GM19043 (cell line): ENCODE measurements at regions not wholly inside any gene's neighbourhood (a gene's known extent, or its start where the extent isn't known, plus 50 kb on each side); places are given as distances from the start of the nearest gene placed in this dataset.
"Not testable (repeated sequence)": the region's sequence is repeated elsewhere in the genome, so short reads cannot be mapped to it uniquely, and the experiment has no call there.

Experiments used
- ATAC-seq: cut with Tn5 transposase; IDR thresholded peaks from one replicate; pipeline ENCODE4 v1.9.1; 2021; ENCODE audit warnings: low read depth; ENCODE audit not compliant: unreplicated experiment

DNA sequence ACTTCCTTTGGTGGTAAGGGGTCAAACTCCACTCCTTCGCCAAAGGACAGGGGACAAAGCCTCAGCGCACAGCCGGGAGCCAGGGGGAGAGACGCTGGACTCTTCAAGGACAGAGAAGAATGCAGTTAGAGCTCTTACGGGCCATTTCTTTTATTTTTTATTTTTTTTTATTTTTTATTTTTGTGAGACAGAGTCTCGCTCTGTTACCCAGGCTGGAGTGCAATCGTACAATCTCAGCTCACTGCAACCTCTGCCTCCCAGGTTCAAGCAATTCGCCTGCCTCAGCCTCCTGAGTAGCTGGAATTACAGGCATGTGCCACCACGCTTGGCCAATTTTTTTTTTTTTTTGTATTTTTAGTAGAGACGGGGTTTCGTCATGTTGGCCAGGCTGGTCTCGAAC lies 93.2 kb upstream of the RPH3AL start, which contains the start of gene RFLNB:
Gene RFLNB (minus strand): TSS at position 101 of the 400 bp plus-strand sequence.
- not testable (repeated sequence) for ATAC-seq

DNA sequence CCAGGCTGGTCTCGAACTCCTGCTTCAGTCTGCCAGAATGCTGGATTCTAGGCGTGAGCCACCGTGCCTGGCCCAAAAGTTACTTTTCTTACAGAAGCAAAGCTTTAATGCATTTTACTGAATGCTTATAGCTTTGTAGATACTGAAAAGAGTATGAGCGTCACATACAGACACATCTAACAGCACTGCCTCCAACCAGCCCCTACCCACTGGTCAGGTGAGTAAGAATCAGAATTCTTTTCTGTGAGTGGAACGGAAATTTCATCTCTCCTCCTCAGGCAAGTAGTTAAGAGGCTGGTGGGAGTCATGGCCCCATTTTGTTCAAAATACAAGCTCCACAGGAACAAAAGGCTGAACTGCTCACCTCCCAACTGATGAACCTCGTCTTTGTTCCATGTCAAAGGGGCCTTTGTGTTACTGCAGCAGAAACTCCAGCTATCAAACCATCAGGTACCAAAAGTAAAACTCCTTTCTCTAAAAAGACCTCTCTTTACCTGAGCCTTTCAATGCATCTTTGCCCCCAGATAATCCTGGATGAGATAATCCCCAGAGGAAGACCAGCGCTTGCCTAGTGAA lies 92.4 kb upstream of the RPH3AL start:
- ATAC-seq: no peak

DNA sequence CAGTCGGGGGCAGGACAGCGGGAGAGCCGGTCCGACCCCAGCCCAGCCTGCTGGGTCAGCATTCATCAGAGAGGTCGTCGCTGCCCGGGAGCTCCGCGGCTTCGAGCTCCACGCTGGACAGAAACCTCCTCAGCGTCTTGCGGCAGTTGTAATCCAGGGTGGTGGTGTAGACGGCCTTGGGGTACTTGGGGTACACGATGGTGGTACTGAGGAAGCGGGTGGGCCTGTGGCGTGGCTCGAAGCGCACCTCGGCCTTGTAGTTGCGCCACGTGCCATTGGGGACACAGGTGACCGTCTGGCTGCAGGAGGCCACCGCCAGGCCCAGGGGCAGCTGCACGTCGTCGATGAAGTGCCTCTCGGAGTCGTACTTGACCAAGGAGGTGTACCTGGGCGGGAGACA lies 90.5 kb upstream of the RPH3AL start:
- ATAC-seq: no peak

DNA sequence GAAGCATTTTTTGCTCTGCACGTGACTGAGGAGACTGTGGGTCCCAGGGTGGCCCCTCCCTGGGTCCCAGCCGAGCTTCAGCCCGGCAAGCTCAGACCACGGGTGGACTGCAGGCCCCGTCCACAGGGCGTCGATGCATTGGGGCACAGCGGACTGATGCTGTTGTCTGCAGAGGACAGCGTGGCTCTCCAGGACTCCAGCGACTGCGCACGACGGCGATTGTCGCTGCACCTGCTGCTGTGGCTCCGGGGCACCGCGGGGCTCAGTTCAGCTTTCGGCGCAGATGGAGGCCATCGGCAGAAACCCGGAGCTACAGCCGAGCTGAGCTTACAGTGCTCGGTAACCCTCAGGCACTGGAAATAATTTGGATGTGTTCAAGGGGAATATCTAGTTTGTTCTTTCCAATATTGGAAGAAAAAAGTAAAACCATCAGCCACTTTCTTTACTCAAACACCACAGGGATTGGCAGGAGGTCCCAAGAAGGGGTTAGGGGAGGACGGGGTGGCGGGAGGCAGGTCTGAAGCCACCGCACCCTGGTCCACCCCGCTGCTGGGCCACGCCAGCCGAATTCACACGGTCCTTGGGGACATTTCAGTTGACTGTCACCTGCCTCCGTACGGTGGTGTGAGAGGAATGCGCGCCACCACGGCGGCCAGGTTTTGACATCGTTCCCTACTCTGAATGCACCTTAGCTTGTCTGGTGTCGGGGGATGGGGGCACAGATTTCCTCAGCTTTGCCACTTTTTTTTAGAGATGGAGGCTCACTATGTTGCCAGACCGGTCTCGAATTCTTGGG lies 88.7 kb upstream of the RPH3AL start:
- no peak for ATAC-seq

DNA sequence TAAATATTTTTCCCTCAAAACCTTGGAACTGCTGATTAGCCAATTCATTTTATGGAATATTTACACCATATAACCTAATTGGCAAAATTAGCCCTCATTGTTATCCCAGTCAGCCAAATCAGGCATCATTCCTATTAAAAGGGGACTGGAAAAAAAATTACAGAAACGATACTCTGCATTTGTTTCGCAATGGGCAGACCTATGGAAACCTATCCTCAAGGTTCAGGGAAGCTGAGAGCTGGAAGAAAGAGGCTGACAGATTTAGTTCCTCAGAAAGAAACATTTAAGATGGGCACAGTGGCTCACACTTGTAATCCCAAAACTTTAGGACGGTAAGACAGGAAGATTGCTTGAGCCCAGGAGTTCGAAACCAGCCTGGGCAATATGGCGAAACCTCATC lies 85.6 kb upstream of the RPH3AL start:
- ATAC-seq: no peak

DNA sequence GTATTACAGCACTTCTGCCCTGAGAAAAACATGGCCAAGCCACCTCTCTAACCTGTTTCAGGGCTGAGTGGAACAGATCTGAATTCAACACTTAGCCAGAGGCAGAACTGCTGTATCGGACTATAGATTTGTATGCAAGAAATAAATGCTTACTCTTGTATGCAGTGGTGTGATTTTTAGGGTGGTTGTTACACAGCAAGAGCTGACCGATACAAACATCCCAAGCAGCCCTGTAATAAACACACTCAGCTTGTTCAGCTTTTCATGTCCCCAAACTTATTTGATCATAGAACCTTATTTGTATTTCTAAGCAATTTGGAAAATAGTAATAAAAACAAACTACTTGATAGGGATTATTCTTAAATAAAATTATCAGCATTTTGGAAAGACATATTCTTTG lies 84.9 kb upstream of the RPH3AL start:
- no peak for ATAC-seq

DNA sequence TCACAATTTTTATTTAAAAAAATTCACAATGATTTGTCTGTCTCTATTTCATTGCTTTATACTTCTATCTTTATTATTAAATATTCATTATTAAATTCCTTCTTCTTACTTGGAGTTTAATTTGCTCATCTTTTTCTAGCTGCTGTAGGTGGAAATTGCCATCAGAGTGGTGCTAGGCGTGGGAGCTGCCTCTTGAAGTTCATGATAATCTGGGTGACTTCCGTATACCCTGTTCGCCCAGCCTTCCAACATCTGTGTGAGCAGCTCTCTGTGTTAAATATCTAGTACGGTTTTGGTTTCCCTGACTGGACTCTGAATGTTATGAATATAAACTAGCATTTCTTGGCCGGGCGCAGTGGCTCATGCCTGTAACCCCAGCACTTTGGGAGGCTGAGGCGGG lies 84.0 kb upstream of the RPH3AL start:
- no peak for ATAC-seq

DNA sequence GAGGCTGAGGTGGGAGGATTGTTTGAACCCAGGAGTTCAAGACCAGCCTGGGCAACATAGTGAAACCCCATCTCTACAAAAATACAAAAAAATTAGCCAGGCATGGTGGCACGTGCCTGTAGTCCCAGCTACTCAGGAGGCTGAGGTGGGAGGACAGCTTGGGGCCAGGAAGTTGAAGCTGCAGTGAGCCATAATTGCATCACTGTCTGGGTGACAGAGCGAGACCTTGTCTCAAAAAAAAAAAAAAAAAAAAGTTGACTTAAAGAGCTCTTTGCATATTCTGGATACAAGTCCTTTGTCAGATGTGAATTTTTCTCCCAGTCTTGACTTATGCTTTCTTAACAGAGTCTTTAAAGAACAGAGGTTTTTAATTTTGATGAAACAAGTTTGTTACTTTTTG lies 79.9 kb upstream of the RPH3AL start:
- ATAC-seq: not testable (repeated sequence)

DNA sequence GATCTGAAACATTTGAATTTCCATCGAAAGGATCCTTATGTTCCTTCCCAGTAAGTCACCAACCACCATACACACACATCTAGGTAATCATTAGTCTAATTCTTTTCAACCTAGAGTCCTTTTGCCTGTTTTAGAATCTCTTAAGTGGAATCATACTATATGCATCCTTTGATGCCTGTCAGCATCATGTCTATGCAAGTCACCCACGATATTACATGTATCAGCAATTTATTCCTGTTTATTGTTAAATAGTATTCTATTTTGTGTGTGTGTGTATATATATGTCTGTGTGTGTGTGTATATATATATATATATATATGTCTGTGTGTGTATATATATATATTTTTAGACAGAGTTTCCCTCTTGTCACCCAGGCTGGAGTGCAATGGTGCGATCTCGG lies 78.9 kb upstream of the RPH3AL start:
- ATAC-seq: no peak

DNA sequence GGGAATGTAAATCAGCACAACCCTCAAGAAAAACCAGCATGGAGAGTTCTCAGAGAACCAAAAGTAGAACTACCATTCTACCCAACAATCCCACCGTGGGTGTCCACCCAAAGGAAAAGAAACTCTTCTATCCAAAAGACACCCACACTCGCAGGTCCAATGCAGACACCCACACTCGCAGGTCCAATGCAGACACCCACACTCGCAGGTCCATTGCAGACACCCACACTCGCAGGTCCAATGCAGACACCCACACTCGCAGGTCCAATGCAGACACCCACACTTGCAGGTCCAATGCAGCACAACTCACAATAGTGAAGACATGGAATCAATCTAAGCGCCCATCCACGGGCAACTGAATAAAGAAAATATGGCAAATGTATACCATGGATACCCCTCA lies 77.0 kb upstream of the RPH3AL start:
- ATAC-seq: no peak

DNA sequence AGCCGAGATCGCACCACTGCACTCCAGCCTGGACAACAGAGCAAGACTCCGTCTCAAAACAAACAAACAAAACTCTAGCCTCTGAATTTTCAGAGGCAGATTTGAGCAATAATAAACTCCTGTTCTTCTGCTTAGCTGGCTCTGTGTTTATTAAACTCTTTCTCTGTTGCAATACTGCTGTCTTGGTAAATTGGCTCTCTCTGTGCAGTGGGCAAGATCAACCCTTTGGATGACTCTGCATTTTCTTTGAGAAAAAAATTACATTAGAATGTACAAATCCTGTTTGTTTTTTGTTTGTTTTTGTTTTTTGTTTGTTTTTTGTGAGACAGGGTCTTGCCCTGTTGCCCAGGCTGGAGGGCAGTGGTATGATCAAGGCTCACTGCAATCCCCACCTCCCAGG lies 75.8 kb upstream of the RPH3AL start:
- no peak for ATAC-seq

DNA sequence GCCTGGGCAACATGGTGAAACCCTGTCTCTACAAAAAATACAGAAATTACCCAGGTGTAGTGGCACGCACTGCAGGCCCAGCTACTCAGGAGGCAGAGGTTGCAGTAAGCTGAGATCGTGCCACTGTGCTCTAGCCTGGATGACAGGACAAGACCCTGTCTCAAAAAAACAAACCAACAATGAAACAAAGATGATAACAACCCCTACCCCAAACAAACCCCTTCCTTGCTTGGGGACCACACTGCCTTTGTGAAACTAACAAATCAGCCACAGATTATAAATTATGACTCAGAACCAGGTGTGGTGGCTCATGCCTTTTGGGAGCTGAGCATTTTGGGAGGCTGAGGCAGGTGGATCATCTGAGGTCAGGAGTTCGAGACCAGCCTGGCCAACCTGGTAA lies 75.3 kb upstream of the RPH3AL start:
- no peak for ATAC-seq

DNA sequence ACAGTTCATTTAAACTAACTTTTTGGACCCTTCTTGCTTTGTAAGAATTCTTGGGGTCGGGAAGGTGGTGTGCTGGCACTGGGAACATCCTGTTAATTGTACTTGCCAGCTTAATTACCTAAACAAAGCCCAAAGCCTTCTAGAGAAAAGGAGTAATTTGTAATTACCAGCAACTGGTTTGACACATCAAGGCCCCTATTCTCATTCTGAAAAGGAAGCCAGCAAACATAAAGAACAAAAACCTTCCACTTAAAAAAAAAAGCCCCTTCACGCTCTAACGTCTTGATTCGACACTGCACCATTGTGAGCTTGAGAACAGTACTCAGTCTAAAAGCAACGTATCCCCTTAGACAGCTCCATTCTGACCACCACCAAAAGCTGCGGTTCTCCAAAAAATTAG lies 74.7 kb upstream of the RPH3AL start:
- no peak for ATAC-seq

DNA sequence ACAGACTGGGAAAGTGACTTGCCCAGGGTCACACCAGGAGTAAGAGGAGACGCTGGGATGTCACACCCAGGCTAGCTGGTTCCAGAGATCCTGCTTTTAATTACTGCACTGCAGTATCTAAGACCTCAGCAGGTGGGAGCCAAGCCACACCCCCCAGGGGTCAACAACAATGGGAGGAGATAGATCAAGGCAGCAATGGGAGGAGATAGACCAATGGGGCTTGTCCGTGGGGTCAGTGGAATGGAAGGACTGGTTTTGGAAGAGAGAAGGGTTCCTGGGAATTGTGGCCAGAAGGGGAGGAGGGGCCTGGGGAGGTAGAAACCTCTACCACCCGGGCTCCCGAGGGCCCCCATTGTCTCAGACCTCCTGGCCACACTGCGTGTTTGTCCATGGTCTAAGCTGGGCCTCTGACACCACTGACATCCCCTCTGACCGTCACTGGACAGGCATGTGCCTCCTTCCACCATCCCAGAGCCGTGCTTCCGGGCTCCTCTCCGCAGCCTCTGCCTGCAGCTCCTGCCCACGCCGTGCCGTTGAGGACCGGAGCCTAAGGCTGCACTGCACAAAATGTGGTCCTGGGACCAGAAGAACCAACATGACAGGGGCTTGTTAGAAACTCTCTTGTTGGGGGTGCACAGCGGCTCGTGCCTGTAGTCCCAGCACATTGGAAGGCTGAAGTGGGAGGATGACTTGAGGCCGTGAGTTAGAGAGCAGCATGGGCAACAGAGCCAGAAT lies 69.8 kb upstream of the RPH3AL start:
- ATAC-seq: no peak

DNA sequence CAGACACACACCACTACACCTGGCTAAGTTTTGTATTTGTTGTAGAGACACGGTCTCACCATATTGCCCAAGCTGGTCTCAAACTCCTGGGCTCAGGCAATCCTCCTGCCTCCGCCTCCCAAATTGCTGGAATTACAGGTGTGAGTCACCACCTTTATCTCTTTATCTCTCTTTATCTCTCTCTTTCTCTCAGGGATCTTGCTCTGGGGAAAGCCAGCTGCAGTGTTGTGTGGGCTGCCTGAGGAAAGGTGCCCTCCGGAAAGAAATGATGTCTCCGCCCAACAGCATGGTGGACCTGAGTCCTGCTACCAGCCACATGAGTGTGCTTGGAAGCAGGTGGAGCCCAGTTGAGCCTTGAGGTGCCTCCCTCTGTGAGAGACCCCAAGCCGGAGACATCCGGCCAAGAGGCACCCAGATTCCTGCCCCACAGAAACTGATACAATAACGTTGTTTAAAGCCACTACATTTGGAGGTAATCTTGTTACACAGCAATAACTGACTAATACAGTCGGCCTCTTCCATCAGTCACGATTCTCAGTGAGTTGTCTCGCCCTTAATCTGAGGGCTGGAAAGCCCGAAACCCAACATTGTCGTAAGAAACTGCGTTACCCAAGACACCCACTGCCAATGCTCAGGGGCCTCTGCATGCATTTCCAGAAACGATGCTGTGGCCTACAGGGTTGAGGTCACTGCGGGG lies 68.0 kb upstream of the RPH3AL start:
- no peak for ATAC-seq

DNA sequence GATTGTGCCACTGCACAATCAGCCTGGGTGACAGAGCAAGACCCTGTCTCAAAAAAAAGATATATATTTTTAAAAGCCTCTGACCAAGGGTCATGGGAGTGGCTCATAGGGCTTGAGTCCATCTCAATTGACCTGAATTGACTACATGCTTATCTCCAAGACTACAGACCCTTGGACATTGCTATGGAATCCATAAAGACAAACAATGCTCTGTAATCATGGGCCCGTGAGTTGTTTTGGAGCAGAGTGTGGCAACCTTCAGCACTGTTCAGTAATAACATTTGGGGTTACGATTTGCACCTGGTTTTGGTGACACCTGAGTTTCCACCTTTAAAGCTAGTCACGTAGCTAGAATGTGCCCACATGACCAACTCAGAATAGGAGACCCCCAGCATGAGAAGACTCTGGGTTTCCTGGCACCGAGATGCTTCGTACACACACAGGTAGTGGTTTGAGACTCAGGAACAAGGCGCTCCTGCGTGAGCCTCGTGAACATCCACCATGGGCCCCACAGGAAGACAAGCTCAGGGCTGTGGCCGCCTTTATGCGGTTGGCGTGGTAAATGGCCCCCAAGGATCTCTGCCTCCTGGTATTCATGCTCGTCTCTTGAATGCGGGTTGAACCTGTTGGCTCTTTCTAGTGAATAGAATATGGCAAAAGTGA lies 66.6 kb upstream of the RPH3AL start:
- no peak for ATAC-seq

DNA sequence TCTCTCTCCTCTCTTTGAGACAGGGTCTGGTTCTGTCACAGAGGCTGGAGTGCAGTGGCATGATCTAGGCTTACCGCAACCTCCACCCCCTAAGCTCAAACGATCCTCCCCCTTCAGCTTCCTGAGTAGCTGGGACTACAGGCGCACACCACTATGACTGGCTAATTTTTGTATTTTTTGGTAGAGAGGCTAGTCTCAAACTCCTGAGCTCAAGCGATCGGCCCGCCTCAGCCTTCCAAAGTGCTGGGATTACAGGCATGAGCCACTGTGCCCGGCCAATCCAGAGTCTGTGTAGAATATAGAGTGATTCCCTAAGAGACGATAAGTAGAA lies 65.8 kb upstream of the RPH3AL start:
- ATAC-seq: no peak

DNA sequence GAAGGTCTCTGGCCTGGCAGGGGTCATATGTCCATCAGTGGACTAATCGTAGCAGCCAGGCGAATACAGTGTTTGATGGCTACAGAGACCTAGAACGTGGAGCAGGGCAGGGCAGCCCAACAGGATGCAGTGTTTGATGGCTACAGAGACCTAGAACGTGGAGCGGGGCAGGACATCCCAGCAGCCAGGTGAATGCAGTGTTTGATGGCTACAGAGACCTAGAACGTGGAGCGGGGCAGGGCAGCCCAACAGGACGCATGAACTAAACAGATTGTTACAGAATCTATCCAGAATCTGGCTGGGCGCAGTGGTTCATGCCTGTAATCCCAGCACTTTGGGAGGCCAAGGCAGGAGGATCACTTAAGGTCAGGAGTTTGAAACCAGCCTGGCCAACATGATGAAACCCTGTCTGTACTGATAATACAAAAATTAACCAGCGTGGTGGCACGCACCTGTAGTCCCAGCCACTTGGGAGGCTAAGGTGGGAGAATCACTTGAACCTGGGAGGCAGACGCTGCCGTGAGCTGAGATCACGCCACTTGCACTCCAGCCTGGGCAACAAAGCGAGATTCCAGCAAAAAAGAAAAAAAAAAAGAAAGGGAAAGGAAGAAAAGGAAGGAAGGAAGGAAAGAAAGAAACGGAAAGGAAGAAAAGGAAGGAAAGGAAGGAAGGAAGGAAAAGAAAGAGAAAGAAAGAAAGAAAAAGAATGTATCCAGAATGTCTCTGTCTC lies 65.2 kb upstream of the RPH3AL start:
- no peak for ATAC-seq

DNA sequence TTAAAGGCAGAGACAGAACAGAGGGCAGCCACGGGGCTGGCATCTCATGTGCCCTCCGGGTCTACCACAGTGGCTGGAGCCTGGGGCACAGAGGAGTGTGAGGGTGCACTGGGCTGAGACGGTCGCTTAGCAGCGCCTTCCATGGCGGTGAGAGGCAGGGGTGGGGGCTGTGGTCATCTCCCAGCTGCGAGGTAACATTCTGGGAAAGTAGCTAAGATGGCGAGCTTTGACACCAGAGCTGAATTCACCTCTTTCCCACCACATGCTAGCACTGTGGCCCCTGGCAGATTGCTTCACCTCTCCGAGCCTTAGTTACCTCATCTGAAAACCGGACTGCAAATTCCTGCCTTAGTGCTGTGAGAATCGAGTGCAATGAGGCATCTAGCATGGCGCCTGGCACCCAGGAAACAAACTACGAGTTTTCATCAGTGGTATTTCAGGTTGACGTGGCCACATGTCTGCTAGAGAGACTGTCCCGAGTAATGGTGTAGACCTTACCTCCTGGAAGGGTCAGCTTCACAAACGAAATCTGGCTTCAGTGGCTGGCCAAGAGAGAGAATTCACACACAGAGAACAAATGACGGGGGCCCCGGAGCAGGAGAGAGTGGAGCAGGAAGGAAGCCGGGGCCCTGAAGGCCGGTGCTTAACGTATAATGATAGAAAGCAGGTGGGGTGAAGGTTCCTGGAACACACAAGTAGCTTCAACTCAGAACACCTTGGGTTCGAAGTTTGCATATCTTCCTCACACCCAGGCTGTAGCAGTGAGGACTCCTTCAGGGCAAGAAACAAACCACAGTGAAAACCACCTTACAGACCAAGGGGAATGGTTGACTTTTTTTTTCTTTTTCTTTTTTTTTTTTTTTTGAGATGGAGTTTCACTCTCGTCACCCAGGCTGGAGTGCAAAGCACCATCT lies 63.9 kb upstream of the RPH3AL start:
- no peak for ATAC-seq
